Gastrocnemius medialis (tissue), 4 donors: ENCODE measurements at regions not wholly inside any gene's neighbourhood (a gene's known extent, or its start where the extent isn't known, plus 50 kb on each side); places are given as distances from the start of the nearest gene placed in this dataset.

Source experiments
- POLR2A ChIP-seq, 2 donors: fragments of 450-650 bp; IDR thresholded peaks; one replicate each; pipeline ENCODE4 v1.6.1; 2017; ENCODE audit warnings: antibody characterized with exemption in 2 of 2, mild to moderate bottlenecking in 2 of 2, moderate library complexity in 2 of 2
- TF ChIP-seq, protein P1 (sequence below), 5 experiments: fragments of 450-650 bp in 3 of 5; fragments of 200-600 bp in 2 of 5; sonication (generic) in 2 of 5; IDR thresholded peaks in 4 of 5; conservative IDR thresholded peaks in 1 of 5; 1 replicate in 4 of 5; 2 replicates in 1 of 5; pipeline ENCODE4 v1.5.1; 2016 to 2019; ENCODE audit warnings: antibody characterized with exemption in 5 of 5, mild to moderate bottlenecking in 3 of 5, moderate library complexity in 3 of 5

DNA sequence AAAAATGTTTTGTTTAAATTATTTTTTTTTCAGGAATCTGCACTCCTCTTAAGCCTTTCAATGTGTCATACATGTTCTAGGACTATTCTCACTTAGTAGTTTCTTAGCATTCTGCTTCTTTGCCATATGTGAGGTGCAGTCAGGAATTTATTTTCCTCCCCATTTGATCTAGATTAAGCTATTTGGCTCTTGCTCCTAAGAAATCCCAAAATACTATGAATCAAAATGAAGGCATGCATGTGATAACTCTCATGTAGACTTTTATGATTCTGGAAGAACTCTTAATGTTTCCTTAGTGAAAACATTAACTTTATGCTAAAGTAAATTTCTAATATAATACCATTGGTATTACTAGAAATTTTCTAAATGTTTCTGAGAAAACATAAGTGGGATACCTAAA, 664.5 kb downstream of the RAPGEF2 start:
- TF ChIP-seq, protein P1, sequence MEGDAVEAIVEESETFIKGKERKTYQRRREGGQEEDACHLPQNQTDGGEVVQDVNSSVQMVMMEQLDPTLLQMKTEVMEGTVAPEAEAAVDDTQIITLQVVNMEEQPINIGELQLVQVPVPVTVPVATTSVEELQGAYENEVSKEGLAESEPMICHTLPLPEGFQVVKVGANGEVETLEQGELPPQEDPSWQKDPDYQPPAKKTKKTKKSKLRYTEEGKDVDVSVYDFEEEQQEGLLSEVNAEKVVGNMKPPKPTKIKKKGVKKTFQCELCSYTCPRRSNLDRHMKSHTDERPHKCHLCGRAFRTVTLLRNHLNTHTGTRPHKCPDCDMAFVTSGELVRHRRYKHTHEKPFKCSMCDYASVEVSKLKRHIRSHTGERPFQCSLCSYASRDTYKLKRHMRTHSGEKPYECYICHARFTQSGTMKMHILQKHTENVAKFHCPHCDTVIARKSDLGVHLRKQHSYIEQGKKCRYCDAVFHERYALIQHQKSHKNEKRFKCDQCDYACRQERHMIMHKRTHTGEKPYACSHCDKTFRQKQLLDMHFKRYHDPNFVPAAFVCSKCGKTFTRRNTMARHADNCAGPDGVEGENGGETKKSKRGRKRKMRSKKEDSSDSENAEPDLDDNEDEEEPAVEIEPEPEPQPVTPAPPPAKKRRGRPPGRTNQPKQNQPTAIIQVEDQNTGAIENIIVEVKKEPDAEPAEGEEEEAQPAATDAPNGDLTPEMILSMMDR (IDR thresholded peaks at IDR 0.05 in 4 of 5, conservative IDR thresholded peaks at IDR 0.05 in 1 of 5): no peak
- no peak for TF ChIP-seq POLR2A (IDR thresholded peaks at IDR 0.05)
